Eye (tissue), 1 donor: ENCODE measurements at regions not wholly inside any gene's neighbourhood (a gene's known extent, or its start where the extent isn't known, plus 50 kb on each side); places are given as distances from the start of the nearest gene placed in this dataset.
"Not testable (repeated sequence)": the region's sequence is repeated elsewhere in the genome, so short reads cannot be mapped to it uniquely, and the experiment has no call there.

Experiments used
- DNase-seq: peaks from one replicate; pipeline ENCODE4 v3.0.0-alpha.2; 2015

GRCh38 chr2:142756430-142756829 is 121.0 kb upstream of the KYNU start:
- DNase-seq: no peak

- no peak for DNase-seq
Observed at GRCh38 chr2:142755191-142755590, 122.3 kb upstream of the KYNU start.

GRCh38 chr2:142754182-142754581 is 123.3 kb upstream of the KYNU start:
- no peak for DNase-seq

- no peak for DNase-seq
Observed at GRCh38 chr2:142750858-142751257, 126.6 kb upstream of the KYNU start.

- DNase-seq: no peak
Observed at GRCh38 chr2:142748559-142749099, 128.8 kb upstream of the KYNU start.

GRCh38 chr2:142745691-142746090 is 131.8 kb upstream of the KYNU start:
- DNase-seq: no peak

GRCh38 chr2:142742371-142743214 is 134.9 kb upstream of the KYNU start:
- DNase-seq: no peak

GRCh38 chr2:142741764-142742269 is 135.6 kb upstream of the KYNU start:
- DNase-seq: no peak

GRCh38 chr2:142734770-142735169 is 142.7 kb upstream of the KYNU start:
- DNase-seq: no peak

GRCh38 chr2:142734231-142734630 is 143.2 kb upstream of the KYNU start:
- no peak for DNase-seq

- not testable (repeated sequence) for DNase-seq
Observed at GRCh38 chr2:142729814-142730213, 147.7 kb upstream of the KYNU start.

GRCh38 chr2:142727821-142728478 is 149.5 kb upstream of the KYNU start:
- DNase-seq: not testable (repeated sequence)

GRCh38 chr2:142725386-142725785 is 152.1 kb upstream of the KYNU start:
- DNase-seq: no peak

GRCh38 chr2:142724713-142725349 is 152.6 kb upstream of the KYNU start:
- DNase-seq: no peak

GRCh38 chr2:142724186-142724585 is 153.3 kb upstream of the KYNU start:
- no peak for DNase-seq

- no peak for DNase-seq
Observed at GRCh38 chr2:142723236-142723635, 154.2 kb upstream of the KYNU start.

- DNase-seq: no peak
Observed at GRCh38 chr2:142722569-142722968, 154.9 kb upstream of the KYNU start.

GRCh38 chr2:142722086-142722485 is 155.4 kb upstream of the KYNU start:
- DNase-seq: no peak

GRCh38 chr2:142721015-142721414 is 156.4 kb upstream of the KYNU start:
- DNase-seq: no peak

GRCh38 chr2:142718576-142719155 is 158.8 kb upstream of the KYNU start:
- no peak for DNase-seq

GRCh38 chr2:142716463-142717242 is 160.8 kb upstream of the KYNU start:
- no peak for DNase-seq

- DNase-seq: no peak
Observed at GRCh38 chr2:142714600-142714999, 162.9 kb upstream of the KYNU start.
